ENCODE measurements at regions not wholly inside any gene's neighbourhood (a gene's known extent, or its start where the extent isn't known, plus 50 kb on each side); places are given as distances from the start of the nearest gene placed in this dataset.

GRCh38 chr4:186934244-186934643, 210.6 kb upstream of the FAT1 start:
- no peak for DNase-seq (ENCODE audit: low spot score)

- no peak for DNase-seq (ENCODE audit: low spot score)
These were observed 211.3 kb upstream of the FAT1 start for GRCh38 chr4:186934841-186935443.

GRCh38 chr4:186935901-186936300, 212.2 kb upstream of the FAT1 start:
- no peak for DNase-seq (ENCODE audit: low spot score)

- DNase-seq (ENCODE audit: low spot score), result no peak
These were observed 213.1 kb upstream of the FAT1 start for GRCh38 chr4:186936496-186937375.

GRCh38 chr4:186939226-186939625, 215.6 kb upstream of the FAT1 start:
- no peak for DNase-seq (ENCODE audit: low spot score)

GRCh38 chr4:186939766-186940165, 216.1 kb upstream of the FAT1 start:
- DNase-seq (ENCODE audit: low spot score), result no peak

GRCh38 chr4:186940476-186940875, 216.8 kb upstream of the FAT1 start:
- no peak for DNase-seq (ENCODE audit: low spot score)

- DNase-seq (ENCODE audit: low spot score), result no peak
These were observed 219.2 kb upstream of the FAT1 start for GRCh38 chr4:186942758-186943377.

- no peak for DNase-seq (ENCODE audit: low spot score)
These were observed 219.8 kb upstream of the FAT1 start for GRCh38 chr4:186943411-186943810.

GRCh38 chr4:186946136-186946535, 222.5 kb upstream of the FAT1 start:
- no peak for DNase-seq (ENCODE audit: low spot score)

GRCh38 chr4:186946682-186947294, 223.1 kb upstream of the FAT1 start:
- no peak for DNase-seq (ENCODE audit: low spot score)

- no peak for DNase-seq (ENCODE audit: low spot score)
These were observed 224.9 kb upstream of the FAT1 start for GRCh38 chr4:186948361-186949242.

- DNase-seq (ENCODE audit: low spot score), result no peak
These were observed 226.2 kb upstream of the FAT1 start for GRCh38 chr4:186949847-186950246.

- DNase-seq (ENCODE audit: low spot score), result no peak
These were observed 229.1 kb upstream of the FAT1 start for GRCh38 chr4:186952709-186953108.

GRCh38 chr4:186953599-186954260, 230.1 kb upstream of the FAT1 start:
- DNase-seq (ENCODE audit: low spot score), result no peak

- no peak for DNase-seq (ENCODE audit: low spot score)
These were observed 230.9 kb upstream of the FAT1 start for GRCh38 chr4:186954509-186954908.

- no peak for DNase-seq (ENCODE audit: low spot score)
These were observed 231.3 kb upstream of the FAT1 start for GRCh38 chr4:186954956-186955355.

GRCh38 chr4:186957952-186958555, 234.4 kb upstream of the FAT1 start:
- DNase-seq (ENCODE audit: low spot score), result no peak

GRCh38 chr4:186958726-186959350, 235.2 kb upstream of the FAT1 start:
- no peak for DNase-seq (ENCODE audit: low spot score)

Data from CD4-positive, alpha-beta T cell treated with Interleukin-15 for 4 hours (primary cell).